ENCODE measurements at regions not wholly inside any gene's neighbourhood (a gene's known extent, or its start where the extent isn't known, plus 50 kb on each side); places are given as distances from the start of the nearest gene placed in this dataset.

DNA sequence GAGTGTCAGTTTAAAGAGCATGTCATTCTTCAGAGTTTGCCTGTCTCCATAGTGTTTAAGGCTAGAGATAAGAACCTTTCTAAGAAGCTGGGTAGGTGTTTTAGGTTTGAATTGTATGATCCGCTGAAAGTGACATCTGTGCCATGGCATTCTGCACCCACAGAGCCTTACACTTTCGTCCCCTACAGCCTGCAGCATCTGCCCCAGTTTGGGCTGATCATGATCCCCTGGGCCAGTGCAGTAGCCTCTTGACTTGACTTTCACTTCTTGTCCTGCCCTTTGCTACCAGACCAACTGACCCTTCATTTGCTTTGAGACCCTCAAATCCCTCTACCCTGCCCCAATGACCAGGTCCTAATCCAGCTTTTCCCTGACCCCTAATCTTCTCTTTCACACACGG is 81.6 kb downstream of the SOX14 start (continued):
- TF ChIP-seq, protein P1, sequence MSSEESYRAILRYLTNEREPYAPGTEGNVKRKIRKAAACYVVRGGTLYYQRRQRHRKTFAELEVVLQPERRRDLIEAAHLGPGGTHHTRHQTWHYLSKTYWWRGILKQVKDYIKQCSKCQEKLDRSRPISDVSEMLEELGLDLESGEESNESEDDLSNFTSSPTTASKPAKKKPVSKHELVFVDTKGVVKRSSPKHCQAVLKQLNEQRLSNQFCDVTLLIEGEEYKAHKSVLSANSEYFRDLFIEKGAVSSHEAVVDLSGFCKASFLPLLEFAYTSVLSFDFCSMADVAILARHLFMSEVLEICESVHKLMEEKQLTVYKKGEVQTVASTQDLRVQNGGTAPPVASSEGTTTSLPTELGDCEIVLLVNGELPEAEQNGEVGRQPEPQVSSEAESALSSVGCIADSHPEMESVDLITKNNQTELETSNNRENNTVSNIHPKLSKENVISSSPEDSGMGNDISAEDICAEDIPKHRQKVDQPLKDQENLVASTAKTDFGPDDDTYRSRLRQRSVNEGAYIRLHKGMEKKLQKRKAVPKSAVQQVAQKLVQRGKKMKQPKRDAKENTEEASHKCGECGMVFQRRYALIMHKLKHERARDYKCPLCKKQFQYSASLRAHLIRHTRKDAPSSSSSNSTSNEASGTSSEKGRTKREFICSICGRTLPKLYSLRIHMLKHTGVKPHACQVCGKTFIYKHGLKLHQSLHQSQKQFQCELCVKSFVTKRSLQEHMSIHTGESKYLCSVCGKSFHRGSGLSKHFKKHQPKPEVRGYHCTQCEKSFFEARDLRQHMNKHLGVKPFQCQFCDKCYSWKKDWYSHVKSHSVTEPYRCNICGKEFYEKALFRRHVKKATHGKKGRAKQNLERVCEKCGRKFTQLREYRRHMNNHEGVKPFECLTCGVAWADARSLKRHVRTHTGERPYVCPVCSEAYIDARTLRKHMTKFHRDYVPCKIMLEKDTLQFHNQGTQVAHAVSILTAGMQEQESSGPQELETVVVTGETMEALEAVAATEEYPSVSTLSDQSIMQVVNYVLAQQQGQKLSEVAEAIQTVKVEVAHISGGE (tag by site-specific recombination; conservative IDR thresholded peaks at IDR 0.05; ENCODE audit: low read depth) = no peak
- TF ChIP-seq, protein P2, sequence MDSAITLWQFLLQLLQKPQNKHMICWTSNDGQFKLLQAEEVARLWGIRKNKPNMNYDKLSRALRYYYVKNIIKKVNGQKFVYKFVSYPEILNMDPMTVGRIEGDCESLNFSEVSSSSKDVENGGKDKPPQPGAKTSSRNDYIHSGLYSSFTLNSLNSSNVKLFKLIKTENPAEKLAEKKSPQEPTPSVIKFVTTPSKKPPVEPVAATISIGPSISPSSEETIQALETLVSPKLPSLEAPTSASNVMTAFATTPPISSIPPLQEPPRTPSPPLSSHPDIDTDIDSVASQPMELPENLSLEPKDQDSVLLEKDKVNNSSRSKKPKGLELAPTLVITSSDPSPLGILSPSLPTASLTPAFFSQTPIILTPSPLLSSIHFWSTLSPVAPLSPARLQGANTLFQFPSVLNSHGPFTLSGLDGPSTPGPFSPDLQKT (IDR thresholded peaks at IDR 0.05; ENCODE audit: borderline replicate concordance, low read depth, low read length) = no peak
- TF ChIP-seq ZNF433 (tag by site-specific recombination; IDR thresholded peaks at IDR 0.05; ENCODE audit: low read depth) = no peak
- TF ChIP-seq ZNF24 (tag by site-specific recombination; IDR thresholded peaks at IDR 0.05) = no peak
- TF ChIP-seq ZBTB1 (tag by site-specific recombination; IDR thresholded peaks at IDR 0.05) = no peak
- TF ChIP-seq ZNF175 (tag by site-specific recombination; IDR thresholded peaks at IDR 0.05) = no peak
- no peak for TF ChIP-seq ZBTB7A (tag by site-specific recombination; IDR thresholded peaks at IDR 0.05; ENCODE audit: low read depth)

DNA sequence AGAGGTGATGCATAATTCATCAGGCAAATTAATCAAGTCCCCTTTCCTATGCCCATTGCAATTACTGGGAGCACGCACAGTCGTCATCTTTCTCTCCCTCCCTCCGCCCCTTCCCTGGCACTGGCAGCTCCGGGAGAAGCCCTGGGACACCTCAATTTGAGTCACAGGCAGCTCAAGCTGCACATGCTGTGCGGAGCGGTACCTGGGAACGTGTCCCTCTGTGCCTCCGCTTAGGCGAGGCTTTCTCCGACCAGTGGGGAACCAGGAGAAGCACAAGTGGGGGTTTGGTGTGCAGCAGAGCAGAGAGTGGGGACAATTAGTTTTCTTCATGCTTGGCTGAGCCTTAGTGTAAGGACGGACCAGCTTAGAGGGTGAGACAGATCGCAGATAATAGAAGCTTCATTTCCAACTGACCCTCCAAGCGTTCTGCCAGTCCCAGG is 88.3 kb downstream of the SOX14 start:
- ChIA-PET POLR2A (no interaction called here), CTCF (no interaction called here)
- H3K4me3 ChIP-seq (ENCODE audit: low read depth, low read length) = no peak overlapping the region
- no peaks in the 10 kb centered on the region for H3K9me3 ChIP-seq (ENCODE audit: control insufficient read depth, insufficient read depth, low read depth, low read length)
- no peaks in the 10 kb centered on the region for H3K36me3 ChIP-seq (ENCODE audit: control insufficient read depth in 2 of 2, insufficient read depth in 1 of 2, low read length in 2 of 2)
- H3K27ac ChIP-seq (ENCODE audit: extremely low read depth, low read depth, low read length) = no peak overlapping the region
- H3K4me1 ChIP-seq (ENCODE audit: control insufficient read depth, insufficient read depth, low read length) = no peaks in the 10 kb centered on the region
- TF ChIP-seq ZIC2 (tag by site-specific recombination; IDR thresholded peaks at IDR 0.05) = peak; percentile 50; the same call in 1 of the 2 replicates
- TF ChIP-seq ZNF837 (tag by site-specific recombination; IDR thresholded peaks at IDR 0.05) = no peak

DNA sequence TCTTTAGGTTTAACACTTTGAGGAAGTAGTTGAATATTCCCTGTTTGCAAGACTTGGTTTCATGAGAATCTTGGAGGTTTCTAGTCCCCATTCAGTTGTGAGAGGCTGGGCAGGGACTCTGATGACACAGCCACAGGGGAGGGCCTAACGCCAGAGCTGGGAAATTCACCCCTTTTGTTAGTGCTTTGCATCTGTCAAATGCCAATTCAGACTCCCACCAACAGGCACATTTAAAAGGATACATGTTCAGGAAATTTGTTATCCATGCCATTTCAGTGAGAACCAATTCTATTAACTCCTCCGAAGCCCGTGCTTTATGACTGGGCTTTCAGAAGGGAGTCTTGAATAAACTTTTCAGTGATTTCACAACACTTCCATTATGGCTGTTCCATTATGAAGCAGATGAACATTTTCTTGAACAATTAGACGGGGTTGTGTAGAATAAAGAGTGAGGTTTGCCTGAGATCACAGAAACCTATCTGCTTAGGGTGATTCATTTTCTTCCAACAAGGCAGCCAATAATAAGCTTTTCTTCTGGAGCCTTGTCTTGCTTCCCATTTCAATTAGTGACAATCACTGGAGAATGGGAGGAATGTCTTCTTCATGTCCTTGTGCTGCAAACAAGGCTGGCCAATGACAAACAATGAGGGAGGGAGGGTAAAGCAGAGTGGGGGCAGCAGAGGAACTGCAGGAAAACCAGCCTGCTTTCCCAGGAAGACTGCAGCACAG is 90.6 kb downstream of the SOX14 start:
- no peaks in the 10 kb centered on the region for H3K4me1 ChIP-seq (ENCODE audit: control insufficient read depth, insufficient read depth, low read length)
- ChIA-PET CTCF (no interaction called here), POLR2A (no interaction called here)
- no peaks in the 10 kb centered on the region for H3K36me3 ChIP-seq (ENCODE audit: control insufficient read depth in 2 of 2, insufficient read depth in 1 of 2, low read length in 2 of 2)
- H3K4me3 ChIP-seq (ENCODE audit: low read depth, low read length) = no peak overlapping the region
- H3K9me3 ChIP-seq (ENCODE audit: control insufficient read depth, insufficient read depth, low read depth, low read length) = no peaks in the 10 kb centered on the region
- no peak overlapping the region for H3K27ac ChIP-seq (ENCODE audit: extremely low read depth, low read depth, low read length)
- no peak for TF ChIP-seq ZNF391 (tag by site-specific recombination; IDR thresholded peaks at IDR 0.05; ENCODE audit: borderline replicate concordance, low read depth)
- no peak for TF ChIP-seq ZNF558 (tag by site-specific recombination; IDR thresholded peaks at IDR 0.05)
- no peak for TF ChIP-seq ZNF677 (tag by site-specific recombination; IDR thresholded peaks at IDR 0.05)
- no peak for TF ChIP-seq KLF16 (tag by site-specific recombination; IDR thresholded peaks at IDR 0.05)
- no peak for TF ChIP-seq ZSCAN30 (tag by site-specific recombination; IDR thresholded peaks at IDR 0.05)
- TF ChIP-seq ZNF114 (tag by site-specific recombination; IDR thresholded peaks at IDR 0.05) = no peak
- no peak for TF ChIP-seq HOXC10 (CRISPR knock-in tag; IDR thresholded peaks at IDR 0.05)
- no peak for TF ChIP-seq ZNF157 (tag by site-specific recombination; IDR thresholded peaks at IDR 0.05)
- TF ChIP-seq, protein P3, sequence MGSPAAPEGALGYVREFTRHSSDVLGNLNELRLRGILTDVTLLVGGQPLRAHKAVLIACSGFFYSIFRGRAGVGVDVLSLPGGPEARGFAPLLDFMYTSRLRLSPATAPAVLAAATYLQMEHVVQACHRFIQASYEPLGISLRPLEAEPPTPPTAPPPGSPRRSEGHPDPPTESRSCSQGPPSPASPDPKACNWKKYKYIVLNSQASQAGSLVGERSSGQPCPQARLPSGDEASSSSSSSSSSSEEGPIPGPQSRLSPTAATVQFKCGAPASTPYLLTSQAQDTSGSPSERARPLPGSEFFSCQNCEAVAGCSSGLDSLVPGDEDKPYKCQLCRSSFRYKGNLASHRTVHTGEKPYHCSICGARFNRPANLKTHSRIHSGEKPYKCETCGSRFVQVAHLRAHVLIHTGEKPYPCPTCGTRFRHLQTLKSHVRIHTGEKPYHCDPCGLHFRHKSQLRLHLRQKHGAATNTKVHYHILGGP (tag by site-specific recombination; IDR thresholded peaks at IDR 0.05) = no peak
- TF ChIP-seq, protein P4, sequence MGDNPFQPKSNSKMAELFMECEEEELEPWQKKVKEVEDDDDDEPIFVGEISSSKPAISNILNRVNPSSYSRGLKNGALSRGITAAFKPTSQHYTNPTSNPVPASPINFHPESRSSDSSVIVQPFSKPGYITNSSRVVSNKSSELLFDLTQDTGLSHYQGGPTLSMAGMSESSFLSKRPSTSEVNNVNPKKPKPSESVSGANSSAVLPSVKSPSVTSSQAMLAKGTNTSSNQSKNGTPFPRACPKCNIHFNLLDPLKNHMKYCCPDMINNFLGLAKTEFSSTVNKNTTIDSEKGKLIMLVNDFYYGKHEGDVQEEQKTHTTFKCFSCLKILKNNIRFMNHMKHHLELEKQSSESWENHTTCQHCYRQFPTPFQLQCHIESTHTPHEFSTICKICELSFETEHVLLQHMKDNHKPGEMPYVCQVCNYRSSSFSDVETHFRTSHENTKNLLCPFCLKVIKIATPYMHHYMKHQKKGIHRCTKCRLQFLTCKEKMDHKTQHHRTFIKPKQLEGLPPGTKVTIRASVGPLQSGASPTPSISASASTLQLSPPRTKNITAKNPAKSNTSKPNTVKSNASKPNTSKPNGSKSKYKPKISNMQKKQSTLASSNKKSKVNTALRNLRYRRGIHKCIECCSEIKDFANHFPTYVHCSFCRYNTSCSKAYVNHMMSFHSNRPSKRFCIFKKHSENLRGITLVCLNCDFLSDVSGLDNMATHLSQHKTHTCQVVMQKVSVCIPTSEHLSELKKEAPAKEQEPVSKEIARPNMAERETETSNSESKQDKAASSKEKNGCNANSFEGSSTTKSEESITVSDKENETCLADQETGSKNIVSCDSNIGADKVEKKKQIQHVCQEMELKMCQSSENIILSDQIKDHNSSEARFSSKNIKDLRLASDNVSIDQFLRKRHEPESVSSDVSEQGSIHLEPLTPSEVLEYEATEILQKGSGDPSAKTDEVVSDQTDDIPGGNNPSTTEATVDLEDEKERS (tag by site-specific recombination; IDR thresholded peaks at IDR 0.05) = no peak
- TF ChIP-seq ZNF133 (tag by site-specific recombination; IDR thresholded peaks at IDR 0.05) = no peak
- TF ChIP-seq ZNF274 (IDR thresholded peaks at IDR 0.05; ENCODE audit: low read length) = no peak
- no peak for TF ChIP-seq ZNF274 (tag by site-specific recombination; IDR thresholded peaks at IDR 0.05; ENCODE audit: borderline replicate concordance)
- TF ChIP-seq SETDB1 (IDR thresholded peaks at IDR 0.05; ENCODE audit: insufficient read length, low read length) = no peak
- no peak for TF ChIP-seq GLIS2 (tag by site-specific recombination; IDR thresholded peaks at IDR 0.05)
- no peak for TF ChIP-seq OVOL3 (tag by site-specific recombination; IDR thresholded peaks at IDR 0.05)
- TF ChIP-seq TRIM28 (IDR thresholded peaks at IDR 0.05; ENCODE audit: borderline replicate concordance, low read length) = no peak

Data from HEK293 (cell line).